Medulla oblongata (tissue), 1 donor: ENCODE measurements at regions not wholly inside any gene's neighbourhood (a gene's known extent, or its start where the extent isn't known, plus 50 kb on each side); places are given as distances from the start of the nearest gene placed in this dataset.

ENCODE experiments used
- DNase-seq: peaks from one replicate; pipeline ENCODE4 v3.0.0-alpha.2; 2015; ENCODE audit errors: extremely low spot score

DNA sequence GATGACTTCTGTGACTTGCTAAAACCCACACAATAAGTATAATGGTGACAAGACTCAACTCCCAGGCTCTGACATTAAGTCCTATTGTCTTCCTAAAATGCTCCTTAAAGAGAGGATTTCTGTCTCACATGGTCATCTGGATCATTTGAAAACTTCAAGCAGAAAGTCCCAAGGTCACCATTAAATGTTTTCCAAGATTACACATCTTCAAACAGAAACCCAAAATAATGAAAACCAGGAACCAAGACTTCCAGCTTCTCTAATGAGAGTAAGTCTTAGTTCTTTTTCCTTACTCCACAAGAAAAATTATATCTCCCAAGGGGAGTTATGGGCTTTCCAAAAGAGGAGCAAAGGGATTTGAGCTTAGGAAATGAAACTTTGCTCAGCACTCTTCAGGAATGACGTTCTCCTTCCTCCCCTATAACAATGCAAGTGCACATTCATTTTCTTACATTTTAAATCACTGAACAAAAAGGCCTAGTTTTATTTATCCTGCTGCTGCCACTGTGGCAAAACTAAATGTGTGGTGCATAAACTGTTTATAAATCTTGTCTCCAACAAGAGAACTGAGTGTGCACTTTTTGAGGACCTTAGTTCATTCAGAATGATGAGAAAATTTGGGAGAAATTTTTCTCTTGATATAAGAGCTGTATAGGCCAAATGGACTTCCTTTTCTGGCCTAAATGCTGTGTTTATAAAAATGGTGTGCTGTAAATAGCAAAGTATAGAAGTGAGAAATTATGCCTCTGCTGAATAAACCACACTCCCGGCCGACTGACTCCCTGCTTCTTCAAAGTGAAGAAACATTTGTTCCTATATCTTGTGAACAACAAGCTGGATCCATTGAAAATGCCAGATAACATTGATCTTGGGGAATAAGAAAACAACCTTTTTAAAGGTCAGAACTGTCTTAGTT lies 148.4 kb upstream of the PLEKHG7 start:
- no peak for DNase-seq

DNA sequence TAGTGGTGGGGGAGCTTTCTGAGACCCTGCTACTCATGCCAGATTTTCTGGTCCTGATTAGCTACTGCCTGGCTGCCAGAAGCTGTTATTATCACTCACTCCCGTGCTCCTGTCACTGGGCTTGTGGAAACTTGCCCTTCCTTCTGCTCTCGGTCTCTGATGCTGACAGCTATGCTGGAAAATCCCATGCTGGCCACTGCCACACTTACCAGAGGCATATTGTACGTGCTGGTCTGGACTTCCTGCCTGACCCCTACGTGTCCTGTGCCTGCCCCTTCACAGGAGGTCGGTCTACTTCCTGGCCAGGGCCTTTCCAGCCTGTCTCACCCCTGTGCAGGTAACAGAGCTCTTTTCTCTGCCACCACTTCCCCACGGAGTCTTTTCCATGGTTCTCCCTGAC lies 149.4 kb upstream of the PLEKHG7 start:
- no peak for DNase-seq

- DNase-seq: no peak
These were observed 150.2 kb upstream of the PLEKHG7 start for GRCh38 chr12:92552412-92553108.

GRCh38 chr12:92551853-92552397 lies 150.9 kb upstream of the PLEKHG7 start:
- no peak for DNase-seq

GRCh38 chr12:92551210-92551609 lies 151.6 kb upstream of the PLEKHG7 start:
- no peak for DNase-seq

GRCh38 chr12:92550661-92551060 lies 152.1 kb upstream of the PLEKHG7 start:
- no peak for DNase-seq

DNA sequence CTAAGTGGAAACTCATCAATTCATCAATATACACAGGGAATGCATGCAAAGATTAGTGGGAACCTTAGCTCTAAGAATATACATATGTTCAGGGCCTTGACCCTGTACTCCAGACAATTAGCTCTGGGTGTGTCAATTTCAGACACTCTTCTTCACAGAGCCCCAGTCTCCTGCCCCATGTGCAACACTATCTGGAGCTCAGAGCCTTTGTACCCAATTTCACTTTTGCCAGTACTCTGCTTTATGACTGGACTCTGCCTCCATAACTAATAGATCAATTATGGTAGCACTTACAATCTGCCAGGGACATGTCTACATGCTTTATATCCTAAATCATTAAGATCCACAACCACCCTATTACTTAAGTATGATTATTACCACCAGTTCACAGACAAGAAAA lies 152.5 kb upstream of the PLEKHG7 start:
- no peak for DNase-seq

GRCh38 chr12:92549516-92549915 lies 153.3 kb upstream of the PLEKHG7 start:
- DNase-seq: no peak

DNA sequence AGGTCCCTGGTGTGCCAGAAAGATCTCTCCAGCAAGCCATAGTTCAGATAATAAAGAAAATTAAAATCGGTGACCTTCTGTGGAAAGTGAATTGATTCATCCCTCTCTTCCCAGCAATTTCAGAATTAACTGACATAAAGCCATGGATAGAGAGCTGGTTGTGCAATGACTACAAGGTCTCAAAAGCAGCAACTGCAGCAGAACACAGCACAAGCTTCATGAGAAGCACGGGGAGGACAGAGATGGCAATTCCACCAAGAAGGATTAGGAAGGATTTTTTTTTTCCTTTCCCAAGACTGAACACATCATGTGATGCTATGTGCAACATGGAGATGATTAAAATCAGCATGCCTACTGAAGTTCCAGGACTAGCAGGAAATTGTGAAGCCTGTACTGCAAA lies 154.9 kb upstream of the PLEKHG7 start:
- no peak for DNase-seq

DNA sequence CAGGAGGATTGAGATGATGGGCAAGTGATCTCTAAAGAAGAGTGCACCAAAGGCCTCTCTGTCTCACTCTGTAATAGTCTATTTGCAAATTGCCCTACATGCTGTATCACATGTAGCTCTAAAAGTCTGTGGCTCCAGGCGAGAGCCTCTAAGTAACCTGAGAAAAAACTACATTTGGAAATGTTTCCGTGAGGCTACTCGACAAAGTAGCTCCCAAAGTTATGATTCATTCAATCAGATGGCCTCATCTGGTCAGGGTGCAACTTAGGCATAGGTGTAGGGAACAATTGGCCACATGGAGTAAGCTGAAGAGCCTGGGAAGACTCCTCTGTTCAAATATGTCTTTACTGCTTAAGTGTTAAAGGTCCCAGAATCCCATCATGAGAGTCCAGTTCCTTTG lies 155.4 kb upstream of the PLEKHG7 start:
- DNase-seq: no peak

DNA sequence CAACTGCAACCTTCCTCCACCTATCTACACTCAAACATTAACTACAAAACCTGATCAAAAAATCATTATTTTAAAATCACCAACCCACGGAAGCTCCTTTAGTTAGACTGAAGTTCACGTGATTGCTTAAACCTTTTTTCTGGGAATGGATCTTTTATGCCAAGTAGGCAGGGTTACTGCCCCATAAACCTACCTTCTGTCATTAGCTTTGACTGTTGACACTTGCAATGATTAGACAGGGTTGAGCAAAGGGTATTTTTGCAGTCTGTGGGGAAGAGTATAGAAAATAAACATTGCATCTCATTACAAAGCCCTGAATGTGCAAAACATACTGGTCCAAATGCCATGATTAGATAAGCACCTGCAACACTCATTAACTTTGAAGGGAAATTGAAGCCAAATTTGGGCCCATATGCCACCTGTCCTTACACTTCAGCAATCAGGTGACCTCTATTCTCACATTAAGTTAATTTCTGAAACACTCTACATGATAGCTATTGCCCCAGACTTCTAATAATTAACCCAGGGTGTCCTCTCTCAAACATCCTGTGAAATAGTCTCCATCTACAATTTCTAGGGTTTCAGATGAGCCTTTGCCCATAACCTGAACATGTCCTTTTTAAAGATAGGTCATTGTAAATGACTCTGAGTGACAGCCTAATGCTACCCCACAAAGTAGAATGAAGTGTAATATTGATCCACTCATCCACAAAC lies 156.0 kb upstream of the PLEKHG7 start:
- DNase-seq: no peak

DNA sequence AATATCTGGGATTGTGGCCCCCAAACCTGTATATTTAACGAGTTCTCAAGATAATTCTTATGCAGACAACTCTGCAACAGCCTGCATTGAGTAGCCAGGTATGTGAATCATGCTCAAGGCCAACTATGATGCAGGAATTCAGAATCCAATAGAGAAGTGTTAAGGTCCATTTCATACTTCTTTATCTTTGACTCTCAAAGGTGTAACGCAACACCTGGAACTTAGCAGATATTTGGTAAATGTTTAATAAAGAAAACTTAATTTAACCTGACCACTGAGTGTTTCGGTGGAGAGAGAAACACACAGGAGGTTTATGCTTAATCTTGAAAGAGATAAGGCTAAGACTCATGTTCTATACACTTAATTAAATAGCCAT lies 156.5 kb upstream of the PLEKHG7 start:
- no peak for DNase-seq

DNA sequence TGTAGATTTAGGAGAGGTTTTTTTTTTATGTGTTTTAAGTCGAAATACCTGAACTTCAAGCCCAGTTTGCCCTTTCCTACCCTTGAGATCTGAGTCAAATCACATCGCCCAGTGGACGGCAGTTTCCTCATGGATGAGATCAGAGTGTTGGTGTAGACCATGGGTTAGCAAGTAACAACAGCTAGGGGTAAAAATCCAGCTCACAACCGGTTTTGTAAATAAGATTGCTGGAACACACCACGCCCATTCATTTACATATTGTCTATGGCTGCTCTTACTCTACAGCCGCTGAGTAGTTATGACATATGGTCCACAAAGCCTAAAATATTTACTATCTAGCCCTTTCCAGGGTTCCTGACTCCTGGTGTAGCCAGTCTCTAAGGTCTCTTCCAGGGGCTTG lies 158.5 kb upstream of the PLEKHG7 start:
- no peak for DNase-seq

GRCh38 chr12:92543840-92544239 lies 158.9 kb upstream of the PLEKHG7 start:
- no peak for DNase-seq

DNA sequence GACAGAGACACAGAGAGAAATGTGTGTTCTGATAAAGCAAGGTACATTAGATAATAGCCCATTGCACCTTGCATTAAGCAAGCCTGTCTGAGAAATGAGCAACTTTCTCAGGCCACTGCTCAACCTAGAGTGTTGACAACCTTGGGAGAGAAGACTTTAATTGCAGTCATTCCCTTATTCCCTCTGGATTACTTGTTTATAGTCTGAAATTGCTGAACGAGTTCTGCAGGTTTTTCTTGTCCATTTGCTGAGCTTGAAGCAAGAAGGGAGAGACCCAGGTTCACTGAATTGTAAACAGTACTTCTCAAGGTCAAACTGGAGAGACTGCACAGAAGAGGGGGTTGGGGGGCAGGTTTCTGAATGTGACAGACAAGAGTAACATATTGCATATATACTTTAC lies 159.4 kb upstream of the PLEKHG7 start:
- no peak for DNase-seq

- no peak for DNase-seq
These were observed 161.1 kb upstream of the PLEKHG7 start for GRCh38 chr12:92541731-92542130.

DNA sequence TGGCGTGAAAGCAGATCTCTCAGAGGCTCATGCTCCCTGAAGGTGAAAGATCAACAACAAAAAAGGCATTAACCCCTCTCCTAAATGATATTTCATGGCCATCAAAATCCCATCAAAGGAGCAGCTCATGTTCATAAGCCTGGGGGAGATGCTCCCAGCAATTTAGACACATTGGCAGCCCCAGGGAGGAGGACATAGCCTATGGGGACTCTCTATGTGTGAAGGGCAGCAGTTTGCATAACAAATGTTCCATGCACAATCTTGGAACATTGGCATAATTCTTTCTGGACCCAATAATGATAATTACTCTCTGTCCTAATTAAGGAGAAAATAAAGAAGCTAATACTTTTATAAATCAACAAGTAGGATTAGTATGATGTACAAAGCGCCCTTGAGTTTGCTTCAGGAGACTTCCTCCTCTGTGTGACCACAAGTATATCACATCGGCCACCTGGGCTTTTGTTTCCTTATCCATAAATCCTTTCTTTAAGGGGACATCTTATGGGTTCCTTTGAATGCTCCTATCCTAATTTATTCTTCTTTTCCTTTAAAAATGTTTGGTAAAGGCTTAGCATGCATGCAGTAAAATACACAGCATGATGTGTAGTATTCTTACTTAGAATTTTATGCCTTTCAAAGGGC lies 161.9 kb upstream of the PLEKHG7 start:
- no peak for DNase-seq

GRCh38 chr12:92539976-92540781 lies 162.6 kb upstream of the PLEKHG7 start:
- peak; percentile 25 for DNase-seq

GRCh38 chr12:92539110-92539749 lies 163.6 kb upstream of the PLEKHG7 start:
- DNase-seq: no peak

DNA sequence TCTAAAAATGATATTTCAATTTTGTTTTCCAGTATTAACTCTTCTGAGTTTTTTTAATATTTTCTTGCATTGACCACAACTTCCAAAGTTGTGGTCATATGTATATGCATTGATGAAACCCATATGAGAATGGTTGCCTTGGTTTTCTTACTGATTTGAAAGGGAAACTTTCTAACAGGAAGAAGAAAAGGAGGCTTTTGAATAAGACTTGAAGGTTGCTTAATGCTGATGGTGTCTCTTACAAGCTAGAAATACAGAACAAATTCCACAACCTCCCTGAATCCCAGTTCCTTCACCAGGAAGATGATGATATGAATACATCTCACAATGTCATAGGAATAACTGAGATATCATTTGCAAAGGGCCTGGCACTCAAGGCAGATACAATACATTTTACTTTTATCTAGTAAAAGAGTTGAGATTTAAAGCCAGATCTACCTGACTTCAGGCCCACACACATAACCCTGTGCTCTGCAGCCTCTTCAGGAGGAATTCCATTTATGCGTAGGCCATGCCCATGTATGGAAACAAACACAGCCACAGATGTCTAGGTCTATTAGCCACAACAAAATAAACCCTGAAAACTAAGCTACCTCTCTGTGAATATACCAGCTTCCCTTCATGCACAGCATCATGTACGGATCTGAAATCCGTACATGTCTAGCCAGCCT lies 165.4 kb upstream of the PLEKHG7 start:
- DNase-seq: no peak
